KMS-11 (cell line): ENCODE measurements at regions not wholly inside any gene's neighbourhood (a gene's known extent, or its start where the extent isn't known, plus 50 kb on each side); places are given as distances from the start of the nearest gene placed in this dataset.

Experiments
- H2AFZ ChIP-seq: fragments of 200-600 bp; sonication (generic); 2 replicates; pipeline ENCODE4 v1.6.1; 2016; ENCODE audit warnings: antibody characterized with exemption, mixed run types, low read depth
- H3K27ac ChIP-seq: fragments of 200-600 bp; sonication (generic); 2 replicates; pipeline ENCODE4 v1.6.1; 2016; ENCODE audit warnings: mild to moderate bottlenecking, mixed run types
- H3K27me3 ChIP-seq: fragments of 200-600 bp; sonication (generic); 2 replicates; pipeline ENCODE4 v1.6.1; 2017; ENCODE audit warnings: mild to moderate bottlenecking, low read depth, mixed run types, moderate library complexity; ENCODE audit not compliant: insufficient read depth
- H3K36me3 ChIP-seq: fragments of 200-600 bp; sonication (generic); 2 replicates; pipeline ENCODE4 v1.6.1; 2017; ENCODE audit warnings: mild to moderate bottlenecking, mixed run types; ENCODE audit not compliant: insufficient read depth
- H3K4me1 ChIP-seq: fragments of 200-600 bp; sonication (generic); 2 replicates; pipeline ENCODE4 v1.6.1; 2016; ENCODE audit warnings: mild to moderate bottlenecking, low read depth, mixed run types; ENCODE audit not compliant: poor library complexity, severe bottlenecking
- H3K4me2 ChIP-seq: fragments of 200-600 bp; sonication (generic); 2 replicates; pipeline ENCODE4 v1.7.0; 2016; ENCODE audit warnings: mild to moderate bottlenecking, mixed run types
- H3K4me3 ChIP-seq: fragments of 200-600 bp; sonication (generic); IDR thresholded peaks from 2 replicates; pipeline ENCODE4 v1.6.1; 2017; ENCODE audit warnings: low read depth, low read length, mixed read lengths; ENCODE audit not compliant: insufficient read depth
- H3K79me2 ChIP-seq: fragments of 200-600 bp; sonication (generic); 2 replicates; pipeline ENCODE4 v1.6.1; 2016; ENCODE audit warnings: low read depth, mixed run types; ENCODE audit not compliant: insufficient read depth
- H3K9ac ChIP-seq: fragments of 200-600 bp; sonication (generic); 2 replicates; pipeline ENCODE4 v1.6.1; 2016; ENCODE audit warnings: mild to moderate bottlenecking, mixed run types
- H4K20me1 ChIP-seq: fragments of 200-600 bp; sonication (generic); 2 replicates; pipeline ENCODE4 v1.6.1; 2016; ENCODE audit warnings: mild to moderate bottlenecking, mixed run types; ENCODE audit not compliant: insufficient read depth
- CTCF ChIP-seq: fragments of 200-600 bp; sonication (generic); conservative IDR thresholded peaks from 2 replicates; pipeline ENCODE4 v1.6.1; 2017; ENCODE audit warnings: low read depth, mild to moderate bottlenecking, antibody characterized with exemption, low read length, moderate library complexity, mixed read lengths

- no peak for TF ChIP-seq CTCF
- H3K9ac ChIP-seq, result no peak overlapping the region
- no peak overlapping the region for H2AFZ ChIP-seq
- no peak overlapping the region for H3K4me2 ChIP-seq
- H3K36me3 ChIP-seq, result no peaks in the 10 kb centered on the region
- H3K79me2 ChIP-seq, result no peaks in the 10 kb centered on the region
- H4K20me1 ChIP-seq, result no peaks in the 10 kb centered on the region
- no peaks in the 10 kb centered on the region; the same call in 1 of the 2 replicates for H3K27me3 ChIP-seq
- H3K4me1 ChIP-seq, result no peaks in the 10 kb centered on the region
- no peak overlapping the region for H3K4me3 ChIP-seq
- H3K27ac ChIP-seq, result no peak overlapping the region
These were observed 73.3 kb upstream of the SHANK2 start for GRCh38 chr11:71325418-71326327.

GRCh38 chr11:71324788-71325417, 72.5 kb upstream of the SHANK2 start:
- Histone ChIP-seq H2AFZ (no peak overlapping the region), H4K20me1 (no peaks in the 10 kb centered on the region), H3K79me2 (no peaks in the 10 kb centered on the region), H3K4me2 (no peak overlapping the region), H3K36me3 (no peaks in the 10 kb centered on the region), H3K27me3 (no peaks in the 10 kb centered on the region; the same call in 1 of the 2 replicates), H3K27ac (no peak overlapping the region), H3K9ac (no peak overlapping the region), H3K4me1 (no peaks in the 10 kb centered on the region), H3K4me3 (no peak overlapping the region)
- no peak for TF ChIP-seq CTCF

GRCh38 chr11:71323876-71324526, 71.6 kb upstream of the SHANK2 start:
- Histone ChIP-seq H3K4me3 (no peak overlapping the region), H3K27me3 (no peaks in the 10 kb centered on the region; the same call in 1 of the 2 replicates)
- no peak for TF ChIP-seq CTCF

GRCh38 chr11:71322861-71323582, 70.6 kb upstream of the SHANK2 start:
- Histone ChIP-seq H3K4me1 (no peaks in the 10 kb centered on the region), H3K27me3 (no peaks in the 10 kb centered on the region; the same call in 1 of the 2 replicates), H3K4me2 (no peak overlapping the region), H3K79me2 (no peaks in the 10 kb centered on the region), H3K36me3 (no peaks in the 10 kb centered on the region), H4K20me1 (no peaks in the 10 kb centered on the region), H2AFZ (no peak overlapping the region), H3K27ac (no peak overlapping the region), H3K4me3 (no peak overlapping the region), H3K9ac (no peak overlapping the region)
- TF ChIP-seq CTCF, result no peak

More at GRCh38 chr11:71323876-71324526, 71.6 kb upstream of the SHANK2 start:
- Histone ChIP-seq H3K27ac (no peak overlapping the region), H3K36me3 (no peaks in the 10 kb centered on the region), H2AFZ (no peak overlapping the region), H3K79me2 (no peaks in the 10 kb centered on the region), H3K9ac (no peak overlapping the region), H3K4me2 (no peak overlapping the region), H4K20me1 (no peaks in the 10 kb centered on the region), H3K4me1 (no peaks in the 10 kb centered on the region)
